ENCODE measurements at regions not wholly inside any gene's neighbourhood (a gene's known extent, or its start where the extent isn't known, plus 50 kb on each side); places are given as distances from the start of the nearest gene placed in this dataset.

GRCh38 chr3:107868449-107868848, 222.4 kb downstream of the CD47 start:
- Mint-ChIP-seq H3K27me3 (ENCODE audit: insufficient read depth) (peaks cover 6% of the 10 kb centered on the region), H3K4me3 (no peak overlapping the region), H3K36me3 (ENCODE audit: low read depth) (no peaks in the 10 kb centered on the region), H3K4me1 (ENCODE audit: low read depth) (no peaks in the 10 kb centered on the region), H3K27ac (no peak overlapping the region), H3K9me3 (no peaks in the 10 kb centered on the region)
- no peak for DNase-seq
- no peak for TF ChIP-seq CTCF (IDR thresholded peaks at IDR 0.05)

DNA sequence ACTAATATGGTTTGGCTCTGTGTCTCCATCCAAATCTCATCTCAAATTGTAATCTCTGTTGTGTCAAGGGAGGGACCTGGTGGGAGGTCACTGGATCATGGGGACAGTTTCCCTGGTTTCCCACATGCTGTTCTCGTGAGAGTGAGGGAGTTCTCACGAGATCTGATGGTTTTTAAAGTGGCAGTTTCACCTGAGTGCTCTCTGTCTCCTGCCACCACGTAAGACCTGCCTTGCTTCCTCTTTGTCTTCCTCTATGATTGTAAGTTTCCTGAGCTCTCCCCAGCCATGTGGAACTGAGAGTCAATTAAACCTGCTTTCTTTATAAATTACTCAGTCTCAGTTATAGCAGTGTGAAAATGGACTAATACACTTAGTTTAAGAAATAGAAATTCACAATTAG, 228.9 kb downstream of the CD47 start:
- Mint-ChIP-seq H3K27me3 (ENCODE audit: insufficient read depth) (peaks cover 3% of the 10 kb centered on the region), H3K36me3 (ENCODE audit: low read depth) (no peaks in the 10 kb centered on the region), H3K27ac (no peak overlapping the region), H3K9me3 (no peaks in the 10 kb centered on the region), H3K4me1 (ENCODE audit: low read depth) (no peaks in the 10 kb centered on the region), H3K4me3 (no peak overlapping the region)
- no peak for TF ChIP-seq CTCF (IDR thresholded peaks at IDR 0.05)
- no peak for DNase-seq

GRCh38 chr3:107861422-107861821, 229.4 kb downstream of the CD47 start:
- Mint-ChIP-seq H3K36me3 (ENCODE audit: low read depth) (no peaks in the 10 kb centered on the region), H3K27me3 (ENCODE audit: insufficient read depth) (peaks cover 3% of the 10 kb centered on the region), H3K4me1 (ENCODE audit: low read depth) (no peaks in the 10 kb centered on the region), H3K4me3 (no peak overlapping the region), H3K27ac (no peak overlapping the region), H3K9me3 (no peaks in the 10 kb centered on the region)
- no peak for DNase-seq
- TF ChIP-seq CTCF (IDR thresholded peaks at IDR 0.05): no peak
